Hepatocyte (in vitro differentiated cells): ENCODE measurements at regions not wholly inside any gene's neighbourhood (a gene's known extent, or its start where the extent isn't known, plus 50 kb on each side); places are given as distances from the start of the nearest gene placed in this dataset.

ENCODE experiments used
- CTCF ChIP-seq: fragments of 200-600 bp; sonication (generic); IDR thresholded peaks from 2 replicates; pipeline ENCODE4 v1.5.1; 2016; ENCODE audit warnings: antibody characterized with exemption, mild to moderate bottlenecking; ENCODE audit not compliant: poor library complexity
- EZH2 ChIP-seq: fragments of 200-600 bp; sonication (generic); IDR thresholded peaks from 2 replicates; pipeline ENCODE4 v1.6.1; 2016; ENCODE audit warnings: antibody characterized with exemption, mild to moderate bottlenecking, borderline replicate concordance
- EZH2phosphoT487 ChIP-seq: fragments of 200-600 bp; sonication (generic); IDR thresholded peaks from one replicate; pipeline ENCODE4 v1.6.1; 2018; ENCODE audit warnings: antibody characterized with exemption, mild to moderate bottlenecking, low read depth, moderate library complexity; ENCODE audit not compliant: unreplicated experiment, severe bottlenecking

GRCh38 chr13:34155931-34156607 is 338.1 kb downstream of the RFC3 start:
- no peak for TF ChIP-seq CTCF
- no peak for TF ChIP-seq EZH2
- TF ChIP-seq EZH2phosphoT487 = no peak
